GM21367 (cell line): ENCODE measurements at regions not wholly inside any gene's neighbourhood (a gene's known extent, or its start where the extent isn't known, plus 50 kb on each side); places are given as distances from the start of the nearest gene placed in this dataset.
"Not testable (repeated sequence)": the region's sequence is repeated elsewhere in the genome, so short reads cannot be mapped to it uniquely, and the experiment has no call there.

Source experiments
- ATAC-seq: cut with Tn5 transposase; IDR thresholded peaks from one replicate; pipeline ENCODE4 v1.9.1; 2021; ENCODE audit not compliant: unreplicated experiment

DNA sequence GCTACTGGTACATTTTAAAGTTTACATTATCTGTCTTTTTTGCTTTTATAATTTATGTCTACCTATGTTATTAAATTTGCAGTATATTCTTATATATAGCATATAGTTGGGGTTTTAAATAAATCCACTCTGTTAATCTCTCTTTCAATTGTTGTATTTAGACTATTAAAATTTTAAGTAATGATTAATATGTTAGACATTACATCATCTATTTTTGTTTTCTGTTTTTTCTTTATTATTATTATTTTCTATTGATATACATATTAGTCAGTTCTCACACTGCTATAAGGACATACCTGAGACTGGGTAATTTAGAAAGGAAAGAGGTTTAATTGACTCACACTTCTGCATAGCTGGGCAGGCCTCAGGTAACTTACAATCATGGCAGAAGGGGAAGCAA is 1338.2 kb upstream of the GJE1 start:
- no peak for ATAC-seq

DNA sequence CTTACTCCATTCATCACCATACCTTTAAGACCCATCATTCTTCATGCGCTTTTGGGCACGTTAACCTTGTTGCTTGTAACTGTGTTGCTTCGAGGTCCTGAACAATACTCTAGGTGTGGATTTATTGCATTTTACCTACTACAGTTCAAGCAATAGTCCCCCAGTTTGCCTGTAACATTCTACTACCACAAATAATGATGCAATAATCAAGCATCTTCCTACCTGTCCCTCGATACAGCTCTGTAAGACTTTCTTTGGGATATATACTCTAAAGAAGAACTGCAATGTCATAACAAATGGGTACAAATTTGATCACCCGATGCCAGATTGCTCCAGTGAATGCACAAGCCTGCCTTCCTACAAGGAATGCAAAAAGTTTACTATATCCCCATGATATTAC is 1342.6 kb upstream of the GJE1 start:
- no peak for ATAC-seq

DNA sequence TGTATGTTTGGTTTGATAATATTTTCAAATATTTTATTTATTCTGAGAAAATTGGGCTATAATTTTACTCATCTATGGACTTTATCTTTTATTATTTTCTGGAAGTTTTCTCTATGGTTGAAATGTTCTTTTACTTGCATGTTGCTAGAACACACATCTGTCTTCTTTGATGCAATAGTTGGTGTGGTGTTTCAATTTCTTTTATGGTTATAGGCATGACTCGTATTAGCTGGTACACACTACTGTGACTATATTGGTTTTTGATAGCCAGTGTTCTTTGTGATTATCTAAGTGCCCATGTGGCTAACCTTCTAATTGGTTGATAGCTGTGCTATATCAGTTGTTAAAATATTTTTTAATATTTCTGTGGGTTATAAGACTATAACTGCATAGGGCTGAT is 1343.3 kb upstream of the GJE1 start:
- ATAC-seq, result no peak

DNA sequence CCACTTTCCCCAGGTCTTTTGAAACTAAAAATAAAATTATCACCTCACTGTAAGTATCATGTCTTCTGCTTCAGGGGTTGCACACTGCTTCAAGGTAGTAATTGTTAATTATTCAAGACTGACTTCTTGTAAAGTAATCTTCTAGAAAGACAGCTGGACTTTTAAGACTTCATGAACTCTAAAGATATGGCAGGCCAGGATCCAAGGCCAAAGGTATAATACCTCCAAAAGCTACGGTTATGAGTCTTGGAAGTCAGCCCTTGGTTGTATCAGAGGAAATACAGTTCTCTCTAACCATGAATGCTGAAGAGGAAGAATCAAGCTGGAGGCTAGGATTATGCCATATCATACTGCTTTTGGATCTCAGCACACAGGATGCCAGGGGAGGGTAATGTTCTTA is 1346.8 kb upstream of the GJE1 start:
- ATAC-seq, result no peak

DNA sequence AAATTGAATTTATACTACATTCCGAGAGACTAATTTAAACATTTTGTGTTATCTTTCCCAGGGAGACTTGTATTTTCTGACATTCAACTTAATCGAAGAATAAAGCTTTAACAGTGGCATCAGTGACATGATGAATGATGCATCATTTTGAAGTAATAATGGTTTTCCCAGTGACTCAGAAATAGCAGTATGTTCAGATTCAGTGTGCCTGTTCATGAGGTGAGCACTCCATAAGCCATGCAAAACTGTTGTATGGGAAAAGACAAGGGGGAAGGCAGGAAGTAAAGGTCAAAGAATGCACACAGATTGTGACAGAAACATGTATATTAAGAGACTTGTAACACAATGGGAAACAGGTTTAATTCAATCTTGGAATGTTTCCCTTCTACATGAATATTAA is 1348.2 kb upstream of the GJE1 start:
- ATAC-seq, result no peak

DNA sequence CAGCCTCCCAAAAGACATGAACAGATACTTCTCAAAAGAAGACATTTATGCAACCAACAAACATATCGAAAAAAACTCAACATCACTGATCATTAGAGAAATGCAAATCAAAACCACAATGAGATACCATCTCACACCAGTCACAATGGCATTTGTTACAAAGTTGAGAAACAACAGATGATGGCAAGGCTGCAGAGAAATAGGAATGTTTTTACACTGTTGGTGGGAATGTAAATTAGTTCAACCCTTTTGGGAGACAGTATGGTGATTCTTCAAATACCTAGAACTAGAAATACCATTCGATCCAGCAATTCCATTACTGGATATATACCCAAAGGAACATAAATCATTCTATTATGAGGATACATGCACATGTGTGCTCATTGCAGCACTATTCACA is 1349.2 kb upstream of the GJE1 start:
- ATAC-seq, result not testable (repeated sequence)

DNA sequence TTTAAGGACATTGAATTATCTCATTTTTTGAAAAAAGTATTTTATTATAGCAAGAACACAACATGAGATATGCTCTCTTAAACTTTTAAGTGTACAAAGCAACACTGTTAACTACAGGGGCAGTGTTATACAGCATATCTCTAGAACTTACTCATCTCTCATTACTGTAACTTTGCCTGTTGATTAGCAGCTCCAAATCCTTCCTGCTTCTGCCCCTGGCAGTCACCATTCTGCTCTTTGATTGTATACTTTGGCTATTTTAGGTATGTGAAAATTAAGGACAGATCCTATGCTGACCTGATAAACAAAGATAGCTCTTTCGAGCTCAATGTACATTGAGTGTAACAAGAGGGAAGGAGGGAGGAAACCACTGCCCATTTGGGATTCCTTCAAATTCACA is 1349.8 kb upstream of the GJE1 start:
- ATAC-seq, result no peak

DNA sequence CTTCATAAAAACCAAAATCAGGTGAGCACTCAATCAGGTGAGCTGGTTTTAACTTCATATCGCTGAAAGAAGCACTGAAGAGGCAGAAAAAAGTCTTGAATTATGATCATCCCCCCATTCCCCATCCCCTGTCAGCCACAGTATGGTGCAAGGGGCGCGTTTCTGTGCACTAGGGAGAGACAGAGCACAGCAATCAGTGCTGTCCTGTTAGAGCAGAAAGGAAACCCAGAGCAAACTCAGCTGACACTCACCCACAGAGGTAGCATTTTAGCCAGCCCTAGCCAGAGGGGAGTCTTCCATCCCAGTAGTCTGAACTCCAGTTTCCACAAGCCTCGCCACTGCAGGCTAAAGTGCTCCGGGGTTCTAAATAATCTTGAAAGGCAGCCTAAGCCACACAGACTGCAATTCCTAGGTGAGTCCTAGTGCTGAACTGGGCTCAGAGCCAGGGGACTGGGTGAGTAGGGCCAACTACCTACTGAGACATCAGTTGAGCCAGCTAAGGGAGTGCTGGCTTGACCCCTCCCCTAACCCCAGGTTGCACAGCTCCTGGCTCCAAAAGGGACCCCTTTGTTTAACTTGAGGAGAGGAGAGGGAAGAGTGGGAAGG is 1352.6 kb upstream of the GJE1 start:
- ATAC-seq, result no peak

DNA sequence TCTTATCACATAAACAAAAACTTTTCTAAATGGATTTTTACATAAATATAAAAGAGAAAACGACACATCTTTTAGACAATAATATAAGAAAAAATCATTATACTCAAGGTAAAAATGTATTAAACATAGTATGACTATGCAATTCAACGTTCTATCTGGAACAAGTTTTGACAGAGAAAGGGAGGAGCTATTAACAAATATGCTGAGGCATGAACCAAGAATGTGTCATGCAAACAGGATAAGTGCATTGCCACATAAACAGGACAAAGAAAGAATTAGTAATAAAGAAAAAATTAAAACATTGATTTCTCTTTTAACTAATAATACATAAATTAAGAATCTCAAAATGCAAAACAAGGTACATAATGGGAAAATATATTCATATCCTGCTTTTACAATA is 1353.4 kb upstream of the GJE1 start:
- ATAC-seq, result no peak

DNA sequence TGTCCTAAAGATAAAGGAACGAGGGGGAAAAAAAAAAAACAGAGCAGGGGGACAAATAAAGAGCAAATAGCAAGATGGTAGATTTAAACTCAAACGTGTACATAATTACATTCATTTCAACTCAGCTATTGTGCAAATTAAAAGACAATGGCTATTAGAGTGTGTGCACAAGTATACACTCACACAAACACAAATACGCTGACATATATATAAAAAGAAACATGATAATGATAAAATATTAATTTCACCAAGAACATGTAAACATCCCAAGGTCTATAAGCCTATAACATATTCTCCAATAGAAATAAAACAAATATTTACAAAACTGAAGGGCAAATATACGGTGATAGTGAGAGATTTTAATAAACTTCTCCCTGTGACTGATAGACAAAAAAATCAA is 1354.9 kb upstream of the GJE1 start:
- no peak for ATAC-seq

DNA sequence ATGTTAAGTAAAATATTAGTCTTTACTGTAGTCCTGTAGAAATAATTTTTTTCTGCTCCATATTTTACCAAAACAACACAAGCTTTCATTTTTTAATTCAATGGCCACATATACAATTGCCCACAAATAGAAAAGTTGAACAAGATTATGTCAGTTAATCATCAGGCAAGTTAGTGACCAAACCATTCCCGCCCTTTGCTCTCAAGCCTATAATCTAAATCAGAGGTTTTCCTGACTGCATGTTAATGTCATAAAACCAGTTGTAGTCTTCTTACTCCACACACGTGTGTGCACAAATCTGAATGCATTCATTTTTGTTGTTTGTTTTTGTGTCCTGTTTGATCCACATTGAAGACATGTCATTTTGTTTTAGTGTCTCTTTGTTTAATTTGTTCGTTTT is 1357.7 kb upstream of the GJE1 start:
- ATAC-seq, result no peak

DNA sequence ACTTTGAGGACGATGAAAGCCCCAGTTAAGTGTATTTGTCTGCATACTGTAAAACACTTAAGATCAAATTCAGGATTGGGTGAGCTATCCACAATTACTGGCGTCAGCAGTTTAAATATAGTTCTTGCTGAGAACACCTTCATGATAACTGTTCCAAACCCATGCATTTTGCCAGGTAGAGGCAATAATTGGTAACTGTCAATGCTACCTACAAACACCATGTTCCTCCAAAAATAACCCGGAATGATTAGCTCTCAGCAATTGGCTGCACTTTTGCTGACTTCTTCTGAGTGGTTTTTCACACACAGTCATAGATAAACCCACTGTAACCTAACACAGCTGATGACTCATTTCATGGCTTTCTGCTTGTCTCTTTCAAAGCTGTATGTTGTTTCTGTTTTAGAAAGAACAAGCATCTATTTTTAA is 1358.6 kb upstream of the GJE1 start:
- peak; percentile 99 for ATAC-seq

DNA sequence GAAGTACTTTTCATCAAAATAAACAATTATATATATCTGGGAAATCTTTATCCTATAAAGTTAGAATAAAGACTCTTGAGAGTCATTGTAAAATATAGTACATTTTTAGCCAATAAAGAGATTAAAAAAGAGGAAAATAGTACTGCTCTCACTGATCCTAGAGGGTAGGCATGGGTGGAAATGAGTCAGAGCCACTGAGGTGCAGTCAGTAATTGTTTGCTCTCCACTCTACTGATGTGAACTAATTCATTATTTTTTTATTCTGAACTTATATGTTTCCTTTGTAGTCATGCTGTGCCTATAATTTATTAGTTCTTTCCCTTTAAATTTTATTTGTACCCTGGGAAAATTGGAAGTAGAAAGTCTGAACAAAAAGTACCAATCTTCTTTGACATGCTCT is 1359.4 kb upstream of the GJE1 start:
- no peak for ATAC-seq

DNA sequence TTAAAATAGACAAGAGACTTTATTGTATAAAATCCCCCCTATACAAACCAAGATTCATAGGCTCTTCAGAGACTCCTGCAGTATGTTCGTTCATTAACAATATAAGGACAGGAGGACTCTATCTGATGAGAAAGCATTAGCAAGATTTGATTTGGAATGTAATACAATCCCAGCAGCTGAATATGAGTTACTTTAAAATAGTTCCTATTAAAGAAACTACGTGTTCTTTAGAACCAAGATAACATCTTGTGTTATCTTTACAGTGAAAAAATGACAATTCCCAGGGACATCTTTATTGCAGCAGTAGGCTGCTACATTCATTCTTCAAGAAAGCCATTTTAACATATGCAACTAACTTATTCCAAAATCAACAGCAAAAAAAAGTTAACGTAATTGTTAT is 1360.1 kb upstream of the GJE1 start:
- ATAC-seq, result no peak

DNA sequence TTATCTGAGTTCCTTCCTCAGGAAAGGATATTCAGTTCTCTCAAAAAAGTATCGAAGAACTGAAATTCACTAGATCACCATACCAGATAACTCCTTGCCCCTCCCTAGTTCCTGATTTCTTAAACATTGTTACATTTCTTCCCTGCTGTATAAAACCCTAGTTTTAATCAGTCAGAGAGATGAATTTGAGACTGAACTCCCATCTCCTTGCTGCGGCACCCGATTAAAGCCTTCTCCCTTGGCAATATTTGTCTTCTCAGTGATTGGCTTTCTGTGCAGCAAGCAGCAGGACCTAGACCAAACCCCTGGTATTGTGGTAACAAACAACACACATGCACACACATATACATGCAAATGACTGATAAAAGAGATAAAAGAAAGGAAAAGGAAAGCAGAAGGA is 1364.6 kb upstream of the GJE1 start:
- no peak for ATAC-seq

DNA sequence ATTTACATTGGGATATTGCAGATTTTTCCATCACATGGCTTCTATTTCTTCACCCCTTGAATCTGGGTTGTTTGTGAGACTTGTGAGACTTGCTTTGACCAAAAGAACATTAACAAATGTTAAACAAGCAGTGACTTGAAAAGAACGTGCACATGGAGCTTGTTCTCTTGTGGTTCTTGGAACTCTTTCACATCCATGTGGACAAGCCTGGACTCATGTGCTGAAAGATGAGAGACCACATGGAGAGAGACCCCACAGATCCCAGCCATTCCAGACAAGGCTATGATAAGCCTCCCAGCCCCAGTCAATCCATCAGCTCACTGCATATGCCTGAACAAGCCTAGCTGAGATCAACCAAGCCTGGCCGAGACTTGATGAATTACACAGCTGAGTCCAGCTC is 1365.7 kb upstream of the GJE1 start:
- ATAC-seq, result no peak

DNA sequence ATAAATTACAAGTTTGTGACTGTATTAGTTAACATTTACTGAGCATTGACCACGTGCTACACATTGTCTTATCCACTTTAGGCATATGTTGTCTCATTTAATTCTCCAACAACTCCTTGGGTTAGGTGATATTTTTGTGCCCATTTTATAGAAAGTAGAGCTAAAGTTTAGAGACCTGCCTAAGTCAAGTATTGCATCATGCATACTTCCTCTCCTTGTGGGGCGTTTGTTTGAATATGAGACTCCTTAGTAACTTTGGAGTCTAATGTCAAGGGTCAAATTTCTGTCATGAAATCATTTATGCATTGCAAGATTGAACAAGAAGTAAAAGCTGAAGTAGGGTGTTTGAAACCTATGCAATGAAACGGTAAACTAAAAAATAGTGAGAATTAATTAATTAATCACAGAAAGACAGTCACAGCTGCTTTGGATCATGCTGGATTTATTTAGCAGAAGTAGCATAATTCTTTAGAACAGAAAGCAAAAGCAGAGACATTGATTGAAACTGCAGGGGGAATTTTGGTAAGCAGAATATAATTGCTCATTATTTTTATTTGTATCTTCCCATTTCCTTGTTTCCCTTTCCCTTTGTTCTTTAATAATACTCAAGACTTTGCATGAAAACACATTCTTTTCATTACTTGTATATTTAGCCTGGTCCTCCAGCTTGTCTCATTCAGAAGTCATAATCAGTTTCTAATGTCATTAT is 1374.4 kb upstream of the GJE1 start:
- no peak for ATAC-seq

DNA sequence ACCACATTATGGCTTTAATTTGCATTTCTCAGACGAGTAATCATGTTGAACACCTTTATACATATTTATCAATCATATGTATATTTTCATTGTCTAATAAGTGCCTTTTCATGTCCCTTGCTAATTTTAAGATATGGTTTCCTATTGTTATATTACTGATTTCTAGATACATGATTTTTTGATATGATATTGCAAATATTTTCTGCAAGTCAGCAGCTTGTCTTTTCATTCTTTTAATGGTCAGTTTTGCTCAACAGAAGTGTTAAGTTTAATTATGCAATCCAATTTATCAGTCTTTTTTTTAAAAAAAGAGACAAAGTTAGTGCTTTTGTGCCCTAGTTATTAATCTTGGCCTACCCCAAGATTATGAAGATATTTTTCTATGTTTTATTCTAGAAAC is 1377.8 kb upstream of the CITED2 start:
- ATAC-seq, result no peak

DNA sequence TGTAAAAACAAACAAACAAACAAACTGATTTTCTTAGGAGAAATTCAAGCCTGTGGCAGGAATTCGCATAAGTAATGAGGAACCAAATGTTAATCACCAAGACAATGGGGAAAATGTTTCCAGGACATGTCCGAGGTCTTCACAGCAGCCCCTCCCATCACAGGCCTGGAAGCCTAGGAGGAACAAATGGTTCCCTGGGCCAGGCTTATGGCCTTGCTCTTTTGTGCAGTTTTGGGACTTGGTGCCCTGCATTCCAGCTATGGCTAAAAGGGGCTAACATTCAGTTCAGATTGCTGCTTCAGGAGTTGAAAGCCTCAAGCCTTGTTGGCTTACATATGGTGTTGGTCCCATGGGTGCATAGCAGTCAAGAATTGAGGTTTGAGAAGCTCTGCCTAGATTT is 1372.7 kb upstream of the CITED2 start:
- ATAC-seq, result no peak

DNA sequence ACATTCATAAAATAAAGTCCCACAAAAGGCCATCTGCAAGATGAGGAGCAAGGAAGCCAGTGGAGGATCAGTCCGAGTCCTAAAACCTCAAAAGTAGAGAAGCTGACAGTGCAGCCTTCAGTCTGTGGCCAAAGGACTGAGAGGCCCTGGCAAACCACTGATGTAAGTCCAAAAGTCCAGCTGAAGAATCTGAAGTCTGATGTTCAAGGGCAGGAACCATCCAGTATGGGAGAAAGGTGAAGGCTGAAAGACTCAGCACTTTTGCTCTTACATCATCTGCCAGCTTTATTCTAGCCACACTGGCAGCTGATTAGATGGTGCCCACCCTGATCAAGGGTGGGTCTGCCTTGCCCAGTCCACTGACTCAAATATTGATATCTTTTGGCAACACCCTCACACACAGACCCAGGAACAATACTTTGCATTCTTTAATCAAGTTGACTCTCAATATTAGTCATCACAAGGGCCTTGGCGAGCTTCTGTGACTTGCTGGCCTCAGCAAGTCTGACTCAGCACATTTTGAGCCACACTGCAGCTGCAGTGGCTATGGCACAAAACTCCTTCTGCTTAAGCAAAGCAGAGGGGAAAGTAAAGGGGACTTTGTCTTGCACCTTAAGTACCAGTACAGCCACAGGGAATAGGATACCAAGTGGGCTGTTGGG is 1370.3 kb upstream of the CITED2 start:
- ATAC-seq, result peak; percentile 77

DNA sequence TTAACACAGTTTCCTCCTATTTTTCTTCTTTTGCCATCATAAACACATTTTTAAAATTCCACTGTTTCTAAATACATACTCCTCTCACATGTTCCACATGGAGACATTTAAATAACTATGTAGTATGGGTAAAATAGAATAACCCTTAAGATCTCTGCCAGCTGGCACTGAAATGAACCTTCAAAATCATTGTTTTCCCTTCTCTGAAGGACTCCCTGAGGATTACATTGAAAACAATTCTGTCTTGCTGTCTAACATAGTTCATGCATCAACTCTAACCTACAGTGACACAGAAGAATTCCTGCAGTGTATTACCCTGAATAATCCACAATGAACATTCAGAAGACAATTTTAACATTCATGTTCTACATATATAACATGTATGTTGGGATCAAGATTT is 1361.8 kb upstream of the CITED2 start:
- no peak for ATAC-seq

DNA sequence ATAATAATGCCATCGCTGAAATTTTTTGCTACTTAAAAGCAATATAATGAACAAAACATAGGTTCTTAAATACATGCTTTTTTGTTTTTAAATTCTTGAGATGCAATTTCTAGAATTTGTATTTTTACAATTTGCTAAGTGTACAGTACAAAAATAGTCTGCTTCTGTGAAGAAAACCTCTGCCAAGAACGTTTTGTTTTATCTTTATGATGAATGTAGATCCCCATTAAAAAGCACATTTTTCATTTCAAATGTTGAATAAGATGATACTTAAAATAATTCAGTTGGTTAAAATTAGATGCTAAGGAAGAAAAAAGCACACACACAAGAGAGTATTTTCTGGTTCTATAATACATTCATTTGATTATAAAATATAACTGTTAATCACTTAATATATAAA is 1358.5 kb upstream of the CITED2 start:
- ATAC-seq, result no peak

DNA sequence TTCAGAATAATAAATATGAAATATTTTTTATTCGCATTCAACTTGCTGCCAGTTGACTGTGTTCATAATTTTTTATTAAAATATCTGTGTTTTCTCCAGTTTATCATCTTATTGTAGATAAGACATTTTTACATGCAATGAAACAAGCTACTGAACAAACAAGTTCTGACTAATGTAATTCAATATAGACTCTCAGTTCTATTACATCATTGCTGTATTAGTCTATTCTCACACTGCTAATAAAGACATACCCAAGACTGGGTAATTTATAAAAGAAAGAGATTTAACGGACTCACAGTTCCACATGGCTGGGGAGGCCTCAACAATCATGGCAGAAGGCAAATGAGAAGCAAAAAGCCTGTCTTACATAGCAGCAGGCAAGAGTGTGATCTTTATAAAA is 1357.7 kb upstream of the CITED2 start:
- ATAC-seq, result no peak
